Thyroid gland (tissue), 4 donors: ENCODE measurements at regions not wholly inside any gene's neighbourhood (a gene's known extent, or its start where the extent isn't known, plus 50 kb on each side); places are given as distances from the start of the nearest gene placed in this dataset.

ENCODE experiments used
- DNase-seq, 2 donors: peaks; one replicate each; pipeline ENCODE4 v3.0.0-alpha.2; 2019
- H3K27ac ChIP-seq, 3 donors: fragments of 200-600 bp; sonication (generic); 1 replicate in 2 of 3; 2 replicates in 1 of 3; pipeline ENCODE4 v1.5.1; 2016 to 2019; ENCODE audit warnings: mild to moderate bottlenecking in 1 of 3, moderate library complexity in 1 of 3
- H3K27me3 ChIP-seq: fragments of 200-600 bp; sonication (generic); one replicate; pipeline ENCODE4 v1.5.1; 2019
- H3K36me3 ChIP-seq, 2 donors: fragments of 200-600 bp; sonication (generic); one replicate each; pipeline ENCODE4 v1.5.1; 2016 to 2019
- H3K4me1 ChIP-seq, 2 donors: fragments of 200-600 bp; sonication (generic); one replicate each; pipeline ENCODE4 v1.5.1; 2017 to 2019
- H3K4me3 ChIP-seq, 3 donors: fragments of 200-600 bp; sonication (generic); replicated peaks in 1 of 3; 1 replicate in 2 of 3; 2 replicates in 1 of 3; pipeline ENCODE4 v1.5.1; 2016; ENCODE audit warnings: mild to moderate bottlenecking in 1 of 3
- H3K9me3 ChIP-seq: fragments of 200-600 bp; sonication (generic); one replicate; pipeline ENCODE4 v1.5.1; 2017
- CTCF ChIP-seq, 6 experiments: fragments of 200-600 bp in 3 of 6; fragments of 450-650 bp in 3 of 6; sonication (generic) in 3 of 6; IDR thresholded peaks; one replicate each; pipeline ENCODE4 v1.5.1; 2016 to 2019; ENCODE audit warnings: antibody characterized with exemption in 6 of 6, mild to moderate bottlenecking in 2 of 6, inconsistent platforms in 1 of 6, moderate library complexity in 1 of 6
- POLR2A ChIP-seq, 2 donors: fragments of 450-650 bp; IDR thresholded peaks; one replicate each; pipeline ENCODE4 v1.6.1; 2017; ENCODE audit warnings: antibody characterized with exemption in 2 of 2, mild to moderate bottlenecking in 2 of 2, moderate library complexity in 1 of 2
- WGBS, 2 donors: methylation state at CpG; one replicate each; pipeline ENCODE4 v1.1.5; 2017; 5-methylcytosine and 5-hydroxymethylcytosine counted together
- intact Hi-C: fragments of 100-400 bp; cut with DNase I; formaldehyde crosslinking; loops from one replicate; pipeline ENCODE4 v1.15.1; 2023

DNA sequence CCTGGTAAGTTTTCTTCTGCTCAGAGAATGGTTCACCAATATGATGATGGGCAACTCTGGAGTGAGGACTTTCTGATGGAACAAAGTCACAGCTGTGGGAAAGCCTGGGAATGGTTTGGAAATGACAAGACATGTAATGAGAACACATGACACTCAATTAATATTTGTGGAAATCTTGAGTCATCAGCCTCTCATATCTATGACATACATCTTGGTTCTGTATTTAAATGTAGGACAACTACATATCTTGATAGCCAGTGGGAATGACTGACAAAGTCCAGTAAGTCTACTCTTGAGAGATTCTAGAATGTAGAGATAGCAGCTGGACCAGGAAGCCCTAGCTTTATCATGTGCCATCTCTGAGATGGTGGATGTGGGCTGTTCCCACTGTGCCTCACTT is 85.5 kb downstream of the PALM2AKAP2 start:
- intact Hi-C loops = no loop called here
- H3K27me3 ChIP-seq = no peaks in the 10 kb centered on the region
- no peaks in the 10 kb centered on the region for H3K36me3 ChIP-seq
- H3K4me3 ChIP-seq = no peak overlapping the region
- H3K27ac ChIP-seq = no peak overlapping the region
- DNase-seq = no peak
- peaks cover 0 to 1% of the 10 kb centered on the region in 2 donors for H3K4me1 ChIP-seq
- H3K9me3 ChIP-seq = no peaks in the 10 kb centered on the region
- TF ChIP-seq POLR2A (IDR thresholded peaks at IDR 0.05) (no peak), CTCF (IDR thresholded peaks at IDR 0.05) (no peak)

DNA sequence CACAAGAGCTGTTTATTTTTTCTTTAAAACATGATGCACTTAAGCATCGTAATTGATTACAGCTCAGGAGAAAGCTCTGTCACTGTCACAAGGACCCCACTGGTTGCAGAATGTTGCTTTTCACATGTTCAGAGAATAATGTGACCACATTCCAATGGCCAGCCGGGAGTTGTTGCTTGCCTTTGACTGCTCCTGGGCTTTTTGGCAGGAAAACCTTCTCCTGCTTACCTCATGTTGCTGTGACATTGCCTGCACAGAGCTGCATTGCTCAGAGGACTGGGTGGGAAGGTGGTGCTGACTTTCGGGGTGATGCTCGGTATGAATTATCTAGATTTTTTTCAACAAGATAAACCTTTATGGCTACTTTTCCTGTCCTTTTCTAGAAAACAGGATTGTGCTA is 88.2 kb downstream of the PALM2AKAP2 start:
- WGBS, 2 donors = 71 to 87% methylated on average over 4 of the region's 4 CpGs
- Histone ChIP-seq H3K36me3 (no peaks in the 10 kb centered on the region), H3K27ac (no peak overlapping the region), H3K27me3 (no peaks in the 10 kb centered on the region), H3K4me3 (no peak overlapping the region), H3K4me1 (no peaks in the 10 kb centered on the region), H3K9me3 (no peaks in the 10 kb centered on the region)
- TF ChIP-seq CTCF (IDR thresholded peaks at IDR 0.05) (no peak), POLR2A (IDR thresholded peaks at IDR 0.05) (no peak)
- intact Hi-C loops = no loop called here
- no peak for DNase-seq

GRCh38 chr9:109868722-109869121 is 88.7 kb downstream of the PALM2AKAP2 start:
- TF ChIP-seq POLR2A (IDR thresholded peaks at IDR 0.05) = no peak
- TF ChIP-seq CTCF (IDR thresholded peaks at IDR 0.05) = no peak
- Histone ChIP-seq H3K4me3 (no peak overlapping the region), H3K36me3 (no peaks in the 10 kb centered on the region), H3K4me1 (no peaks in the 10 kb centered on the region), H3K9me3 (no peaks in the 10 kb centered on the region), H3K27me3 (no peaks in the 10 kb centered on the region), H3K27ac (no peak overlapping the region)
- WGBS, 2 donors = 74 to 79% methylated on average over 3 of the region's 3 CpGs
- intact Hi-C loops = no loop called here
- no peak for DNase-seq

GRCh38 chr9:109870365-109870764 is 90.4 kb downstream of the PALM2AKAP2 start:
- no peak overlapping the region for H3K4me3 ChIP-seq
- 72 to 77% methylated on average over 6 of the region's 6 CpGs for WGBS, 2 donors
- no peaks in the 10 kb centered on the region for H3K27me3 ChIP-seq
- H3K4me1 ChIP-seq = no peaks in the 10 kb centered on the region
- no peaks in the 10 kb centered on the region for H3K36me3 ChIP-seq
- no peak overlapping the region for H3K27ac ChIP-seq
- no peak for DNase-seq
- no peaks in the 10 kb centered on the region for H3K9me3 ChIP-seq
- intact Hi-C loops = no loop called here
- TF ChIP-seq CTCF (IDR thresholded peaks at IDR 0.05) (no peak), POLR2A (IDR thresholded peaks at IDR 0.05) (no peak)

DNA sequence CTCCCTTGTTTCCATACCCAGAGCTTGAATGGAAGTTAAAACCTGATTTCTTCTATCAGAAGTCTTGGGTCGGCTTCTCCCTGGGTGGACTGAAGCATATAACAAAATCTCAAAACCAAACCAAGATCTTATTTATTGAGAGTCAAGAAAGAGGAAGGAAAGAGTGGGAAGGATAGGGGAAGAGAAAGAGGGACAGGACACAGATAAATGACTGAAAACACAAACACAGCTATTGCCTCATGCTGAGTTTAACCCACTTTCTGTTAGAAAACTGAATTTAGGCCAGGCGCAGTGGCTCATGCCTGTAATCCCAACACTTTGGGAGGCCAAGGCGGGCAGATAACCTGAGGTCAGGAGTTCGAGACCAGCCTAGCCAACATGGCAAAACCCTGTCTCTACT is 92.9 kb downstream of the PALM2AKAP2 start:
- no peak for TF ChIP-seq POLR2A (IDR thresholded peaks at IDR 0.05)
- no peak for TF ChIP-seq CTCF (IDR thresholded peaks at IDR 0.05)
- H3K9me3 ChIP-seq = no peaks in the 10 kb centered on the region
- H3K36me3 ChIP-seq = no peaks in the 10 kb centered on the region
- no peak for DNase-seq
- H3K27ac ChIP-seq = no peak overlapping the region
- H3K4me3 ChIP-seq = no peak overlapping the region
- no peaks in the 10 kb centered on the region for H3K27me3 ChIP-seq
- H3K4me1 ChIP-seq = no peaks in the 10 kb centered on the region
- intact Hi-C loops = no loop called here
- WGBS, 2 donors = 98 to 99% methylated on average over 4 of the region's 4 CpGs
